ENCODE measurements at regions not wholly inside any gene's neighbourhood (a gene's known extent, or its start where the extent isn't known, plus 50 kb on each side); places are given as distances from the start of the nearest gene placed in this dataset.

DNA sequence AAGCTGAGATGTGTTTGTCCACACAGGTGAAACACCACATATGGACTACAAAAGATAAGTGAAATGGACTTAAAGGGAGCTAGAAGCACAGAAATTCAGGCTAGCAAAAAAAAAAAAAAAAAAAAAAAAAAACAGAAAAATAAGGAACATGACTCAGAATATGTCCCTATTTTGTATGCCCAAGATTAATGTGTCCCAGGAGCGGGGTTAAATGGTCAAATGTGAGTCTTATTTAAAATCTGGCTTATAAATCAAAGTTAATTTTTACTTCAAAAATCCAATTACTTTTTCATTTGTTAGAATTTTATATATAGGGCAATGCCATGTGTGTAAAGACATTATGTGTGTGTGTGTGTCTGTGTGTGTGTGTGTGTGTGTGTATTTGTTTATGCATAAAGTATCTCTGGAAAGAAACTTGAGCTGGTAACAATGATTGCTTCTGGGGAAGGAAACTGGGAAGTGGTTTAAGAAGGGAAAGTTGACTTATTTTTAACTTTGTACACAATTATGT is 986.5 kb downstream of the ROBO2 start:
- no peaks in the 10 kb centered on the region for H3K9me3 ChIP-seq (ENCODE audit: low read length)
- H3K27ac ChIP-seq (ENCODE audit: extremely low read length, insufficient read depth, low read length) = no peak overlapping the region
- FAIRE-seq (no peak), ATAC-seq (no peak), DNase-seq (ENCODE audit: low spot score) (no peak)
- BruUV-seq (replicated peaks) = no TSS peak
- WGBS (ENCODE audit: low lambda C conversion rate) = 8% methylated on average over 1 of the region's 1 CpG
- H4K20me1 ChIP-seq (ENCODE audit: insufficient read depth, low read length) = no peaks in the 10 kb centered on the region
- ChIA-PET CTCF (ENCODE audit: low intra/inter-chr PET ratio, low total read pairs) (no interaction called here), POLR2A (no interaction called here)
- H3K4me3 ChIP-seq (replicated peaks in 1 of 3; ENCODE audit: insufficient read depth in 1 of 3, low read depth in 2 of 3, low read length in 3 of 3) = no peak overlapping the region
- in situ Hi-C loops (cut with HindIII; ENCODE audit: extremely low pct_ligation_motif_present, low pct_unique_long_range_greater_than_20kb) = no loop called here
- no peaks in the 10 kb centered on the region for H3K79me2 ChIP-seq (ENCODE audit: insufficient read depth, low read length)
- H3K27me3 ChIP-seq (ENCODE audit: control insufficient read depth in 1 of 2, insufficient read depth in 2 of 2, low read length in 2 of 2) = no peaks in the 10 kb centered on the region
- H3K4me1 ChIP-seq (ENCODE audit: insufficient read depth, low read length) = no peaks in the 10 kb centered on the region
- H3K9ac ChIP-seq (ENCODE audit: insufficient read depth, low read depth, low read length) = no peak overlapping the region
- no peak overlapping the region for H3K4me2 ChIP-seq (ENCODE audit: low read depth, low read length)
- TF ChIP-seq SALL2 (CRISPR knock-in tag; IDR thresholded peaks at IDR 0.05) = no peak
- TF ChIP-seq ZBTB49 (CRISPR knock-in tag; IDR thresholded peaks at IDR 0.05; ENCODE audit: borderline replicate concordance) = no peak
- TF ChIP-seq ZNF446 (CRISPR knock-in tag; IDR thresholded peaks at IDR 0.05) = no peak
- no peak for TF ChIP-seq HIVEP1 (CRISPR knock-in tag; IDR thresholded peaks at IDR 0.05)
- no peak for TF ChIP-seq KAT2B (IDR thresholded peaks at IDR 0.05; ENCODE audit: borderline replicate concordance, low read depth, low read length)
- no peak for TF ChIP-seq ZNF547 (CRISPR knock-in tag; IDR thresholded peaks at IDR 0.05)
- TF ChIP-seq, protein P1, sequence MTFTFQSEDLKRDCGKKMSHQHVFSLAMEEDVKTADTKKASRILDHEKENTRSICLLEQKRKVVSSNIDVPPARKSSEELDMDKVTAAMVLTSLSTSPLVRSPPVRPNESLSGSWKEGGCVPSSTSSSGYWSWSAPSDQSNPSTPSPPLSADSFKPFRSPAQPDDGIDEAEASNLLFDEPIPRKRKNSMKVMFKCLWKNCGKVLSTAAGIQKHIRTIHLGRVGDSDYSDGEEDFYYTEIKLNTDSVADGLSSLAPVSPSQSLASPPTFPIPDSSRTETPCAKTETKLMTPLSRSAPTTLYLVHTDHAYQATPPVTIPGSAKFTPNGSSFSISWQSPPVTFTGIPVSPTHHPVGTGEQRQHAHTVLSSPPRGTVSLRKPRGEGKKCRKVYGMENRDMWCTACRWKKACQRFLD (CRISPR knock-in tag; IDR thresholded peaks at IDR 0.05; ENCODE audit: borderline replicate concordance) = no peak
- no peak for TF ChIP-seq ZNF441 (CRISPR knock-in tag; IDR thresholded peaks at IDR 0.05; ENCODE audit: borderline replicate concordance)
- no peak for TF ChIP-seq ZMYM4 (CRISPR knock-in tag; IDR thresholded peaks at IDR 0.05)
- no peak for TF ChIP-seq GATAD2A (CRISPR knock-in tag; IDR thresholded peaks at IDR 0.05)
- TF ChIP-seq THAP7 (CRISPR knock-in tag; IDR thresholded peaks at IDR 0.05) = no peak
- no peak for TF ChIP-seq SIX4 (CRISPR knock-in tag; IDR thresholded peaks at IDR 0.05)
- no peak for TF ChIP-seq ZNF282 (IDR thresholded peaks at IDR 0.05; ENCODE audit: partially characterized antibody)
- no peak for TF ChIP-seq MBNL3 (CRISPR knock-in tag; conservative IDR thresholded peaks at IDR 0.05)
- intact Hi-C loops (cut with micrococcal nuclease; ENCODE audit: unreplicated experiment) = no loop called here
- H3K36me3 ChIP-seq (replicated peaks in 1 of 2; ENCODE audit: control insufficient read depth in 1 of 2, insufficient read depth in 2 of 2, low read length in 2 of 2) = no peaks in the 10 kb centered on the region
- H2AFZ ChIP-seq (ENCODE audit: low read length) = no peak overlapping the region
